ENCODE measurements at regions not wholly inside any gene's neighbourhood (a gene's known extent, or its start where the extent isn't known, plus 50 kb on each side); places are given as distances from the start of the nearest gene placed in this dataset.

DNA sequence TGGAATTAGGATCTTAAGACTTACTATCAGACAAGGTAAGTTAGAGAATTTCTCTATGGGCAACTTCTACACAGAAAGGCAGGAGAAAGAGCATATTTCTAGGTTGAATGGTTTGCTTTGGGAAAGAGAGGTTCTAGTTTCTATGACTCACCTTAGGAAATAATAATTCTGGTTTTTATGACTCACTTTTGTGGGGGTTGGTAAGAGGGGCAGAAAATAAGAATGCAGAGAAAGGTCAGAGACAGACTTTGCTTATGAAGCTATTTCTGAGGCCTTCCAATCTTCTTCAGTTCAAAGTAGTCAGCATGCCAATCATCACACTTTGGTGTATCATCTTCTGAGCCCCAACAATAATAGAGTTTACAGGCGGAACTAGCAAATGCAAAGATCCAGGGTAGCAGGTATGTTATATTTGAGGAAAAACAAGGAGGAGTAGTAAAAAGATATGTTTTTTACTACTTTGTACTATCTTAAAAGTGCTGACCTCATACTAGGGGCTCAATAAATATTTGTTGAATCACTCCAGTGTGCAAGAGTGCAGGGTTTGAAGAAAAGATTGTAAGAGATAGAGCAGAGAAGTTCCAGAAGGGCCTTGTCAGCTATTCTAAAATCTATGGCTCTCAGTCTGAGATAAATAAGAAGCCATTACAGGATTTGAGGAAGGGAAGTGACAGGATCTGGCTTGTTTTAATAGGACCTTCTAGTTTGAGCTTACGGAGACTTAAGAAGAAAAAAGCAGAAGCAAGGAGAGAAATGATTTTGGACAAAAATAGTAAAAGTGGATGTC is 56.7 kb upstream of the LRFN5 start:
- WGBS (ENCODE audit: extremely low coverage, insufficient read length, low lambda C conversion rate) = no CpG with 5 or more reads among the region's 2 CpGs
- Mint-ChIP-seq H3K27me3 (ENCODE audit: low read depth) (no peaks in the 10 kb centered on the region), H3K4me3 (no peak overlapping the region), H3K36me3 (ENCODE audit: insufficient read depth in 1 of 3, low read depth in 3 of 3) (no peaks in the 10 kb centered on the region), H3K4me1 (no peaks in the 10 kb centered on the region), H3K9me3 (no peaks in the 10 kb centered on the region), H3K27ac (no peak overlapping the region)
- Histone ChIP-seq H3K4me2 (ENCODE audit: insufficient read depth, insufficient read length, low read length) (no peak overlapping the region), H3K79me2 (ENCODE audit: insufficient read depth, low read length) (no peaks in the 10 kb centered on the region), H3K27ac (ENCODE audit: insufficient read length, low read depth, low read length) (no peak overlapping the region), H3K9me3 (ENCODE audit: control insufficient read depth, low read depth, low read length) (no peaks in the 10 kb centered on the region), H3K4ac (ENCODE audit: low read depth, low read length) (no peak overlapping the region), H2AFZ (ENCODE audit: low read length) (no peak overlapping the region), H4K5ac (ENCODE audit: insufficient read length, low read depth, low read length) (no peak overlapping the region), H2BK12ac (ENCODE audit: insufficient read length, low read depth, low read length) (no peak overlapping the region), H3K56ac (ENCODE audit: insufficient read length, low read depth, low read length) (no peak overlapping the region), H2BK15ac (ENCODE audit: low read depth, low read length) (no peak overlapping the region), H3K23ac (ENCODE audit: insufficient read length, low read depth, low read length) (no peak overlapping the region), H4K91ac (ENCODE audit: insufficient read length, low read depth, low read length) (no peak overlapping the region), H3T11ph (ENCODE audit: low read length) (no peak overlapping the region), H2BK5ac (ENCODE audit: insufficient read length, low read length) (no peak overlapping the region), H2AK5ac (ENCODE audit: insufficient read length, low read length) (no peak overlapping the region), H3K14ac (ENCODE audit: insufficient read depth, low read length) (no peak overlapping the region), H3K9ac (ENCODE audit: extremely low read depth, insufficient read length, low read length) (no peak overlapping the region), H2BK120ac (ENCODE audit: low read depth, low read length, poor library complexity, severe bottlenecking) (no peak overlapping the region), H3K27me3 (ENCODE audit: insufficient read depth, low read length) (no peaks in the 10 kb centered on the region), H3K23me2 (ENCODE audit: insufficient read length, low read depth, low read length, poor library complexity, severe bottlenecking) (no peaks in the 10 kb centered on the region), H3K18ac (ENCODE audit: insufficient read length, low read depth, low read length) (no peak overlapping the region), H3K79me1 (ENCODE audit: insufficient read depth, low read depth, low read length, poor library complexity, severe bottlenecking) (no peaks in the 10 kb centered on the region), H4K8ac (replicated peaks; ENCODE audit: insufficient read length, low read depth, low read length) (no peak overlapping the region), H4K20me1 (ENCODE audit: control insufficient read depth, insufficient read depth, insufficient read length) (no peaks in the 10 kb centered on the region), H3K4me1 (ENCODE audit: insufficient read depth, low read length) (no peaks in the 10 kb centered on the region), H2BK20ac (ENCODE audit: low read depth, low read length, poor library complexity, severe bottlenecking) (no peak overlapping the region)
- no peak for DNase-seq
- TF ChIP-seq CTCF (conservative IDR thresholded peaks at IDR 0.05) = no peak
